Right lobe of liver (tissue), 6 donors: ENCODE measurements at regions not wholly inside any gene's neighbourhood (a gene's known extent, or its start where the extent isn't known, plus 50 kb on each side); places are given as distances from the start of the nearest gene placed in this dataset.

ENCODE experiments used
- ATAC-seq, 4 donors: fragments of 200-7000 bp; cut with Tn5 transposase; one replicate each; pipeline ENCODE4 v1.9.1; 2020; ENCODE audit warnings: mild to moderate bottlenecking in 4 of 4, moderate library complexity in 4 of 4
- DNase-seq, 3 donors: peaks; one replicate each; pipeline ENCODE4 v3.0.0-alpha.2; 2020
- H3K27ac ChIP-seq, 3 donors: fragments of 200-600 bp; one replicate each; pipeline ENCODE4 v1.8.0; 2022
- H3K27me3 ChIP-seq, 2 donors: fragments of 200-600 bp; one replicate each; pipeline ENCODE4 v1.8.0; 2022
- H3K36me3 ChIP-seq, 4 donors: fragments of 200-600 bp; sonication (generic) in 1 of 4; one replicate each; pipeline versions ENCODE4 v1.5.1 to v1.8.0; 2017 to 2022; ENCODE audit warnings: control low read depth in 1 of 4
- H3K4me1 ChIP-seq, 4 donors: fragments of 200-600 bp; sonication (generic) in 1 of 4; one replicate each; pipeline versions ENCODE4 v1.5.1 to v1.8.0; 2017 to 2022; ENCODE audit warnings: control low read depth in 1 of 4
- H3K4me3 ChIP-seq, 3 donors: fragments of 200-600 bp; one replicate each; pipeline ENCODE4 v1.8.0; 2022
- H3K9me3 ChIP-seq, 4 donors: fragments of 200-600 bp; sonication (generic) in 1 of 4; one replicate each; pipeline versions ENCODE4 v1.5.1 to v1.8.0; 2017 to 2022; ENCODE audit warnings: control low read depth in 1 of 4
- POLR2A ChIP-seq: fragments of 450-650 bp; IDR thresholded peaks from one replicate; pipeline ENCODE4 v1.6.1; 2017; ENCODE audit warnings: antibody characterized with exemption, mild to moderate bottlenecking
- WGBS: methylation state at CpG from one replicate; pipeline ENCODE4 v1.1.6; 2018; ENCODE audit warnings: low coverage, low lambda C conversion rate; ENCODE audit not compliant: insufficient coverage; ENCODE audit errors: missing lambda C conversion rate; 5-methylcytosine and 5-hydroxymethylcytosine counted together
- intact Hi-C, 2 donors: fragments of 100-400 bp; cut with DNase I; formaldehyde crosslinking; loops; one replicate each; pipeline versions ENCODE4 v1.11.2 to v1.14.1; 2022
- TF ChIP-seq, protein P1 (sequence below), 4 donors: fragments of 200-600 bp in 3 of 4; fragments of 450-650 bp in 1 of 4; IDR thresholded peaks; one replicate each; pipeline versions ENCODE4 v1.5.1 to v1.8.0; 2016 to 2022; ENCODE audit warnings: antibody characterized with exemption in 4 of 4, mild to moderate bottlenecking in 2 of 4
- donor health status: DM: no; HTN: yes; CAD: no.
- donor health status: DM: no; HTN: no; CAD: no.
- donor health status: DM: no; HTN: no; CAD: no.
- donor health status: DM: no; HTN: yes; CAD: no.
- donor health status: DM: no; HTN: yes; CAD: no.

DNA sequence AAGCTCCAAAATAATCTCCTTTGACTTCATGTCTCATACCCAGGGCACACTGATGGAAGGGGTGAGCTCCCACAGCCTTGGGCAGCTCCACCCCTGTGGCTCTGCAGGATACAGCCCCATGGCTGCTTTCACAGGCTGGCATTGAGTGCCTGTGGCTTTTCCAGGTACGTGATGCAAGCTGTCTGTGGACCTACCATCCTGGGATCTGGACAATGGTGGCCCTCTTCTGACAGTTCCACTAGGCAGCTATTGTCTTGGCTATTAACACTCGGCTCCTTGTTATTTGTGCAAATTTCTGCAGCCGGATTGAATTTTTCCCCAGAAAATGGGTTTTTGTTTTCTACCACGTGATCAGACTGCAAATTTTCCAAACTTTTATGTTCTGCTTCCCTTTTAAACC, 634.2 kb downstream of the TSN start:
- intact Hi-C loops: no loop called here
- DNase-seq: no peak
- no peak overlapping the region for H3K4me3 ChIP-seq
- no peaks in the 10 kb centered on the region for H3K27me3 ChIP-seq
- TF ChIP-seq POLR2A: no peak
- TF ChIP-seq, protein P1, sequence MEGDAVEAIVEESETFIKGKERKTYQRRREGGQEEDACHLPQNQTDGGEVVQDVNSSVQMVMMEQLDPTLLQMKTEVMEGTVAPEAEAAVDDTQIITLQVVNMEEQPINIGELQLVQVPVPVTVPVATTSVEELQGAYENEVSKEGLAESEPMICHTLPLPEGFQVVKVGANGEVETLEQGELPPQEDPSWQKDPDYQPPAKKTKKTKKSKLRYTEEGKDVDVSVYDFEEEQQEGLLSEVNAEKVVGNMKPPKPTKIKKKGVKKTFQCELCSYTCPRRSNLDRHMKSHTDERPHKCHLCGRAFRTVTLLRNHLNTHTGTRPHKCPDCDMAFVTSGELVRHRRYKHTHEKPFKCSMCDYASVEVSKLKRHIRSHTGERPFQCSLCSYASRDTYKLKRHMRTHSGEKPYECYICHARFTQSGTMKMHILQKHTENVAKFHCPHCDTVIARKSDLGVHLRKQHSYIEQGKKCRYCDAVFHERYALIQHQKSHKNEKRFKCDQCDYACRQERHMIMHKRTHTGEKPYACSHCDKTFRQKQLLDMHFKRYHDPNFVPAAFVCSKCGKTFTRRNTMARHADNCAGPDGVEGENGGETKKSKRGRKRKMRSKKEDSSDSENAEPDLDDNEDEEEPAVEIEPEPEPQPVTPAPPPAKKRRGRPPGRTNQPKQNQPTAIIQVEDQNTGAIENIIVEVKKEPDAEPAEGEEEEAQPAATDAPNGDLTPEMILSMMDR (IDR thresholded peaks at IDR 0.05): no peak
- no peaks in the 10 kb centered on the region for H3K4me1 ChIP-seq
- no peak overlapping the region for H3K27ac ChIP-seq
- WGBS: 73% methylated on average over 3 of the region's 4 CpGs
- ATAC-seq: no peak
- H3K9me3 ChIP-seq: no peaks in the 10 kb centered on the region
- H3K36me3 ChIP-seq: no peaks in the 10 kb centered on the region

GRCh38 chr2:122390406-122390805, 635.0 kb downstream of the TSN start:
- Histone ChIP-seq H3K4me1 (no peaks in the 10 kb centered on the region), H3K4me3 (no peak overlapping the region), H3K27me3 (no peaks in the 10 kb centered on the region), H3K36me3 (no peaks in the 10 kb centered on the region), H3K9me3 (no peaks in the 10 kb centered on the region), H3K27ac (no peak overlapping the region)
- ATAC-seq: peak in 1 of 4 donors; percentile 51
- DNase-seq: no peak
- intact Hi-C loops: no loop called here
- TF ChIP-seq, protein P1 (IDR thresholded peaks at IDR 0.05): no peak
- TF ChIP-seq POLR2A: no peak
- WGBS: 25% methylated on average over 1 of the region's 1 CpG

- Histone ChIP-seq H3K27ac (no peak overlapping the region), H3K4me3 (no peak overlapping the region), H3K4me1 (no peaks in the 10 kb centered on the region), H3K27me3 (no peaks in the 10 kb centered on the region), H3K9me3 (no peaks in the 10 kb centered on the region), H3K36me3 (no peaks in the 10 kb centered on the region)
- WGBS: 56% methylated on average over 3 of the region's 3 CpGs
- intact Hi-C loops: no loop called here
- DNase-seq (no peak), ATAC-seq (no peak)
- TF ChIP-seq, protein P1 (IDR thresholded peaks at IDR 0.05): no peak
- no peak for TF ChIP-seq POLR2A
These were observed 636.3 kb downstream of the TSN start for GRCh38 chr2:122391726-122392125.

DNA sequence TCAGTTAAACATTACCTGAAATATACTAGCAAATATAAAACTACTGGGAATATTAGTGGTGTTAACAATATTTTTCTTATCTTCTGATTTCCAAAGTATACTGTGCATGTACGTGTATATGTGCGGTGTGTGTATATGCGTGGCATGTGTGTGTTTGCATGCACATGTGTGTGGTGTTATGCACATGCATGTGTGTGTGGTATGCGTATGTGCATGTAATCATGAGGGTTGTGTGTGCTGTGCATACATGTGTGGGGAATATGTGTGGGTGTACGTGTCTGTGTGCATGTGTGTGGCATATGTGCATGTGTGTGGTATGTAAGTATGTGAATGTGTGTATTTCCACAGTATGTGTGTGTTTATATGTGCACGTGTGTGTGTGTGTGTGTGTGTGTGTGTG, 640.2 kb downstream of the TSN start:
- H3K27ac ChIP-seq: no peak overlapping the region
- H3K9me3 ChIP-seq: no peaks in the 10 kb centered on the region
- H3K4me1 ChIP-seq: no peaks in the 10 kb centered on the region
- WGBS: 70% methylated on average over 6 of the region's 6 CpGs
- TF ChIP-seq, protein P1 (IDR thresholded peaks at IDR 0.05): no peak
- TF ChIP-seq POLR2A: no peak
- no peaks in the 10 kb centered on the region for H3K36me3 ChIP-seq
- intact Hi-C loops: no loop called here
- no peak for ATAC-seq
- no peak overlapping the region for H3K4me3 ChIP-seq
- no peaks in the 10 kb centered on the region for H3K27me3 ChIP-seq
- no peak for DNase-seq

GRCh38 chr2:122411231-122411630, 655.8 kb downstream of the TSN start:
- no peak for ATAC-seq
- Histone ChIP-seq H3K36me3 (no peaks in the 10 kb centered on the region), H3K4me1 (no peaks in the 10 kb centered on the region), H3K27ac (no peak overlapping the region), H3K27me3 (no peaks in the 10 kb centered on the region), H3K9me3 (no peaks in the 10 kb centered on the region), H3K4me3 (no peak overlapping the region)
- no peak for DNase-seq
- WGBS: 55% methylated on average over 5 of the region's 5 CpGs
- intact Hi-C loops: no loop called here
- TF ChIP-seq, protein P1 (IDR thresholded peaks at IDR 0.05): no peak
- TF ChIP-seq POLR2A: no peak
